Suppressor macrophage treated with lipopolysaccharide for 4 hours (primary cell): ENCODE measurements at regions not wholly inside any gene's neighbourhood (a gene's known extent, or its start where the extent isn't known, plus 50 kb on each side); places are given as distances from the start of the nearest gene placed in this dataset.

Source experiments
- DNase-seq: peaks from one replicate; pipeline ENCODE4 v3.0.0-alpha.2; 2020

DNA sequence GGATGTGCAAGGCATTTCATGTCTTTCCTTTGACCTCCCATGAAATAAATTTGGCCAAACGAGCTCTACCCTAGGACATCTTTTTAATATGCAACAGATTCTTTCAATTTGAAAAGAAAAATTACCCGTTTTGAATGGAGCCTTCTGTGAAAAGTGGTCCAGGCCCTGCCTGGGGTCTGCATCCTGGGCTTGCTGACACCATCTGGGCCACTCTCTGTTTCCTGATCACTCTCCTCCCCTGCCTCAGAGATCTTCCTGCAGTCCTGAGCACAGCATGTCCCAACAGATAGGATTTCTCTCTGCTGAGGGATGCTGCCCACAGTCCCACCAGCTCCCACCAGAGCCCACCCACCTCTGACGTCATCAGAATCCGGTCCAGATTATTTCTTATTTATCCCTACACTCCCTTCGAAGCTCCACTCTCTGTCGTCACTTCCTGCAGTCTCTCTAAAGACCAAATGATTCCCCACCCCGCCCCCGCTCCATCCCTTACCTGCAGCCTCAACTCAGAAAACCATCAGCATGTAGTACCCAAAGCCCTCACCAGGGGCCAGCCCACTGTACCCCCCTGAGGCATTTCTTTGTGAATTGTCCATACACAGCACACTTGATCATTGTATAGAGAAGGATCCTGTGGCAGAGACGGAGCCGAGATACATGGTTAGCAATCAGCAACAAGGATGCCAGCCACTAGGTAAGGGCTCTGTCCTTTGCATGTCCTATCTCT, 192.1 kb upstream of the MGMT start:
- DNase-seq: no peak

DNA sequence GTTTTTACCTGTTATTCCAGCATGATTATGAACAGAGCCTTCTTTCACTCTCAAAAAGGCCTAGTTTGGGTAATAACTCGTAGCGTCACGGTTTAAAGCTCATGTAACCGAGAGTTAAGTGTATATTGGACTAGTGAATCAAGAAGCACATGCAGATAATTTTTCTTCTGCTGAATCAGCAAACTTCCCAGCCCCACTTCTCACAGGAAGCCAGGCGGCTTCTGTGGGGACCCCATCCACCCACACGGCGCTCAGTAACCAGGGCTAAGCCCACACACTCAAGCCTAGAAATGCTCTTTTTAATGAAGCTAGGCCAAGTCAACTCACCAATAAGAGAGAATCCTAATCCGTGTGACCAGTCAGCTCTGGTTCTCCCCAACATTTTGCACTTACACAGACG, 191.2 kb upstream of the MGMT start:
- no peak for DNase-seq

DNA sequence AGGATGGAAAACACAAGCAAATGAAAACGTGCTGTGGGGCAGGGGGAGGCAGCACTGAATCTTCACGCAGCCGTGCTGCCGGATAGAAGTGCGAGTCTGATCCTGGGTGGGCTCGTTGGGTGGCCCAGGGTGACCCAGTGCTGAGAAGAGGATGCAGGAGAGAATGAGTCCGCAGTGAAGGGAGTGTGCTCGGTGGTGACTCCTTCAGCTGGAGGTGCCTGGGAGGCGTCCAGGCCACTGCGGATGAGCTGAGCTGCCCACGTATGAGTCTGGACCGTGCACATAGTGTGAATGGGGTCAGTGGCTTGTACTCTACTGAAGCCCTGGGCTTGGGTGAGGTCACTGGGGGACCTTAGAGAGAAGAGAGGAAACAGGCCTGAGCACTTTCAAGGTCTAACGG, 190.0 kb upstream of the MGMT start:
- DNase-seq: no peak

DNA sequence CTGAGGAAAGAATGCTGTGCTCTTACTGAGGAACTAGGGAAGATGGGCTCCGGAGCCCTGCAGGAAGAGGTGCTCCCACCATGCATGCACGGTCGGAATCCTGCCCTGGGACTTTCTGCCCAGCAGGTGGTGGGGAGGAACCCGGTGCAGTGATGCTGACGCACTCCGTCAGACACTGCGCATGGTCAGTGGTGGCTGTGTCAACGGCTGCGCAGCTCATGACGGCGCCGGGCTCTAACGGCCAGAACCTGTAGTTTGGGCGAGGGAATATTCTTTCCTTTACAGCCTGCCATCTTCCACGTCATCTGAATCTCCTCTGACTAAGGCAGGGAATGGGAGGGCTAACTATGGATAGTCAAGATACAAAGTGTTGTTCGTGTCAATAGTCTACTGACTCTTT, 189.2 kb upstream of the MGMT start:
- DNase-seq: no peak

DNA sequence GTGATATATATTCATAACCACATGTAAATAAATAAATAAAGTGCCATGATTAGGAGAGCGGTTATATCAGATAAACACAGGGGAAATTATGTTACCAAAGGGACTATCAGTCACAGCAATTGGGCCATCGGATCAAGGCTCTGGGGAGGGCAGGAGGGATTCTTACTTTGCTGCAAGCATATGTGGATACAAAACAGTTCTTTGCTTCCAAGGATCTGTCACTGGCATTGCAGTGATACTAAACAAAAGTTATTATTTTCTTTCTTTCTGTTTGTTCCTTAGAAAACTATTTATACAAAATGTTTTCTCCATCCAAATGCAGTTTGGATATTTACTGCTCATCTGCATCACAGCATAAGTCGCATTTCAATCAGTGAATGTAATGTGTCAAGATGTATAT, 188.4 kb upstream of the MGMT start:
- DNase-seq: no peak

DNA sequence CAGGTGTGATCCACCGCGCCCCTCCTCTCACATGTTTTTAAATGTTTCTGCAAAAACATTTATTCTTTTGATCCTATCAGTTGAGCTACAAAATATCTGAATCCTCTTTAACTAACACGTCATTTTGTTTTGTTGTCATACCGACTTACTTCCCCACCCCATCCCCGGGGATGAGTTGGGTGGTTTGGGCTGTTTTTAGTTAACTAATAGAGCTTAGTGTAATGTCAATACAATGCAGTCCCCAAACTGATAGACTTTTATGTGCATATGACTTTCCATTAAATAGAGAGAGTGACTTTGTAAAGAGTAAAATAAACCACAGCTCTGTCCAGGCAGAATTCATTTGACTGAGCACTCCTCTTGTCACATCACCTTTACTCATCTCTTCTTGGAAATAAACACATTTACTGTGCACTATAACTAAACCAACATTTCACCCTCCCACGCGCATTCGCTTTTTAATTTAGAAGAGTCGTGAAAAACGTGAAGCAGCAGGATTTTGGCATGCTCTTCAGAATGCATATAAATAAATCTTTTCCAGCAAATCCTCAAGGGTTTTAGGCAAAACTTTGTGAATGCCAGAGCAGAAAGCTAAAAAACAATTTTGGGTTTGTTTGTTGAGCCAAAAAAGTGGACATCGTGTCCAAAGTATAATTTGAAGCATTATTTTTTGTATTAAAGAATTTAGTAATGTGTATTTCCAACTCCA, 187.4 kb upstream of the MGMT start:
- no peak for DNase-seq

DNA sequence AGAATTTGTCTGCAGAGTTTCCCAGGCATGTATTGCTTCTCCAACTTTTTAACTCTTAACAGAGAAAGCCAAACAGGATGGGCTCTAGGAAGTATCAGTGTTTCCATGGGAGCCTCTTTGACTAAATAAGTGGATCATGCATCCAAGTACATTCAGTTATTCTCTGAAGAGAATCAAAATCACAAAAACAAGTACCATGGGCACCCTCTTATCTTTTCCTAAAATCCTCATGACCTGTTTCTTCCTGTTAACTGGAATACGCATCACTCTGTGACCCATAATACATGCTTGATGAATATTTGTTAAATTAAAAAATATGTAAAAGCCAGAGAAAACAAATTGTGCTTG, 186.9 kb upstream of the MGMT start:
- no peak for DNase-seq

DNA sequence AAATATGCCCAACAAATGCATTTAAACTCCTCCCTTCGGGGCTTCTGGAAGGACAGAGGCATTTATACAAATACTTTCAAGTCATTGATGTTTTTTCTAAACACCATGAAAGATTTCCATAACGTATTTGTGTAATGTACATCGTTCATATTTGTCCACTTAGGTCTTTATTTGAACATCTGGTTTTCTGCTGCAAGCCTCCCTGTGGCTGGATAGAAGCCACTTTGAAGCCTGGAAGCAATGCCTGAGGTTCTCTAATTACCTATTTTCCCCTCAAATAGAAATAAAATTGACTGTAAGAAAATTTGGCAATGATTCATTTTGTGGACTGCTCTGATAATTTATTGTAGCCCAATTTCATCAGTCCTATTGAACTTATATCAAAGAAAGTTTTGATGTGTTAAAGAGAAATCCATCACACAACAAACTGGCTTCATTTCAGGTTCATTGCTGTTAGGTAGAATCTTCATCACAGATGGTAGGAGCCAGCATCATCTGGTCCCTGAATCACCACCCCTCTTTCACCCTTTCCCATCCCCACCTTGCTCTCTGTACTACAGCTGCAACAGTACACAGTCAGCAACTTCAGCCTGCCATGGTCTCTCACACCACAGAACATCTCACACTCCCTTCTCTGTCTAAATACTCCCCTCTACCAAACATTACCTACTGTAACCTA, 186.0 kb upstream of the MGMT start:
- no peak for DNase-seq

DNA sequence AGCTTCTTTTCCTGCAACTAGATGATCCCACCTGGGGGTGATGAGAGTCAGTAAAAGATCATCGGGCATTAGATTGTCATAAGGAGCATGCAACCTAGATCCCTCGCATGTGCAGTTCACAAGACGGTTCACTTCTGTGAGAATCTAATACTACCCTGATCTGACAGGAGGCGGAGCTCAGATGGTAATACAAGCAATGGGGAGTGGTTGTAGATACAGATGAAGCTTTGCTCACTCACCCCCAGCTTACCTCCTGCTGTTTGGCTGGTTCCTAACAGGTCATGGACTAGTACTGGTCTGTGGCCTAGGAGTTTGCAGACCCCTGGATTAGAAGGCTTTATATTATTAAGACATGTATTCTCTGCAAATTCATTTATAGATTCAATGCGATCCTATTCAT, 181.6 kb upstream of the MGMT start:
- DNase-seq: no peak

DNA sequence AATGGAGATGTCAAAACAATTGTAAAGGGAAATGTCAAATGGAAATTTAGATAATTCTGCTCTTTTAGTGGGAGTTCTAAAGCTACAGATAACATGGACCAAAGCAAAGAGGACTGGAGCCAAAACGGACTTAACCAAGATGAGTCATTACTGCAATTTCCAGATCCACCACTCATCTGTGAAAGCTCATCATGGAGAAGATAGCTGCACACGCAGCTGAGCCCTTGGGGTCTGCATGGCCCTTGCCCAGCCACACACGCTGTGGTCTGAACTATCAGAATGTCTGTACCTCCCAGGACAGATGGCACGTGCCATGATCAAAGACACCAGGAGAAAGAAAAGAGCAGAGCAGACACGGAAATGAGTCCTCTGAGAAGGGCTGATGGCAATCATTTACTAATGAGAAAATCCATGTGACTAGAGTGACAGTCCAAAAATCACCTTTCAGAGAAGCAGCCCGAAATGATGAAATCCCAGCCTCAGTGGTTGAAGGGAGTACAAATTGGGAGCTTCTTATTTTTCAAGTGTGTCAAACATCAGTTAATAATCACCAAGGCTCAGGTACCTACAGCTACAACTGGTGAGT, 177.9 kb upstream of the MGMT start:
- no peak for DNase-seq

DNA sequence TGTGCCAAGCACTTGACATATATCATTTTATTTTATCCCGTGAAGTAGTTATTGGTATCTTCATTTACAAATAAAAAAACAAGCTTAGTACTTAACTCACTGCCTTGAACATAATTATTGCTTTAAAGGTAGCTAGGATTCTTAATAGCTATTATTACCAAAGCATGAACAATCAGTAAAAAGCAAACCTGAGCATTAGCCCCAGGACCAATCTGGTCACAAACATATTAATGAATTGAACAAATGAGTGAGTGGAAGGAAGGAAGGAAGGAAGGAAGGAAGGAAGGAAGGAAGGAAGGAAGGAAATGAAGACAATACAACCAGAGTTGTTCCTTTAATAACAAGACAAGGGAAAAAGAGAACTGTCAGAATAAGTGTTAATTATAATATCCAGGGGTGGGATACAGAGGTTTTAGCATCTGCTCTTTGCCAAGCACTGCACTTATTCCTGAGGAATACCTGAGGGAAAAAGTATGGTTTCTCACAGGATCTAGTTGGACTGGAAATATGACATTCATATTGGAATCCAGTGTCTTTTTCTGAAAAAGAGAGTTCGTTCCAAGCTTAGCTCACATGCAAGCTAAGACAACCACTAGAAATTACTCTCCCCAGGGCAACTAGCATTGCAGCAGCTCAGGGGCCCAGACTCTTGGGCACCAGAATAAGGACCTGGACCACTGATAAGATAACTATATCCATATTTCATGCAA, 172.9 kb upstream of the MGMT start:
- DNase-seq: no peak

DNA sequence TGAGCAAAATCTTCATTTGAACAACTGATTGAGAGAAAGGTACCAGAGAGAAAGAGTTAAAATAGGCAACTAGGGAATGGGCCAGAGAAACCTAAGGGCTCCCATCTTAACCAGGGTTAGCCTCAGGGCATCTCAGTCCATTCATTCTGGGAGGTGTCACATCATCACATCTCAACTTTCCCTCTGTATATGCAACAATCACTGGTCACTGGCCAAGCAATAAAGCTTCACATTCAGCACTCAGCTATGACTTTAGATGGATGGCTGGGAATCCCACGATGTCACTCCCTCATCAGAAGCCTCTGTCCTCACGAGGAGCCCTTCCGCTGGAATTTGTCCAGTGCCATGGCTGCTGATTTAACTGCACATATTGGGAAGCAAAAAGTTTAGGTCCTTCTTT, 172.1 kb upstream of the MGMT start:
- no peak for DNase-seq

DNA sequence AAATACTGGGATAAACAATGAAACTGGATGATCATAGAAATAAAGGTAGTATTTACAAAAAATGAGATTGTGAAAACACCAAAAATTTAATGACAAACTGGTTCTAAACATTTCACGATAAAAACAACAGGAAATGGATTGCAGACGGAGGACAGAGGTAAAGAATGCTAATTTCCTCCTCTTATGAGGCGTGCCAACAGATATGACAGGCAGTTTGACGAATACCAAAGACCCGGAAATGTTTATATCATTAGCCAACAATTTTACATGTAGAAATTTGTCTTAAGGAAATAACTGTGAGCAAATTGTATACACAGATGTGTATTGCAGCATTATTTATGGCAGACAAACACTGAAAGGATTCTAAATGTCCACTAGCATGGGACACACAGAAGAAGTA, 162.0 kb upstream of the MGMT start:
- no peak for DNase-seq

DNA sequence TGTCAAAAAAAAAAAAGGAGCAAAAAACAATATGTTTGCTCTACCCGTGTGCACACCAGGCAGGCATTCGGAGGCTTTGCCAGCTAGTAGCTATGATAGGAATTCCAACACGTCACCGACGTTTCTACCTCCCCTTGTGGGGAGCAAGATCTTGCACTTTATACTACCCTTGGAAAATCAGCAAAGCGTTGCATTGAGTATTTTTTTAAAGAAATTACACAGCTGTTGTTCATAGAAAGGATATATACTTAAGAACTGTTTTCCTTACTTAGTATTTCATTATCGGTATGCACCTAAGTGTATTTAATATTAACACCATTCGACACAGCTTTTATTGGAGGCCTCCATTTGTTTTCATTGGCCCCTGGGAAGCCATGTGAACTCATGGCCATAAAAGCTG, 159.9 kb upstream of the MGMT start:
- DNase-seq: no peak

DNA sequence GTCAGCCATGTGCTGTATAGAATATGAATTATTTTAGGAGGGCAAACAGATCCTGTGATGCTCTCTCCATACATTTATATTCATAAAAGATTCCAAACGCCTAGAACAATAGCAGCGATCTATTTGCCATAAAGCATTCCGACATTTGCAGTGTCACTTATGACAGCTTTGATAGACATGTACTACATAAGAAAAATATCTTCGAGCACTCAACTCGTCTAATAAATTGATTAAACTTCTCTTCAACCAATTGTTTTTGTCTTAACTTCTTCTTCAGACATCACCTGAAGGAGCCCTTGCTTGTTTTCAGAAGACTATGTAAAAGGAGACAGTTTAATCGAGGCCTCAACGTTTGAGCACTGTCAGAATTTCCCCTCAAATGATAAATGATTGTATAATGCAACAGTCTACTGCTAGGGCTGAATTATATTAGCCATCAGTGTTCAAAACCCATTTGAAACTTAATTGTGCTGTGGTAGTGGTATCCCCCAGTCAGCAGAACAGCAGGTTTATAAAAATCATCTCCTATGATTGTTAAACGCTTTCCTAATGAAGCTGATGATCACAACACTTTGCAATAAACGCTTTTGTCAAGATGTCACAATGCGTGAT, 158.0 kb upstream of the MGMT start:
- no peak for DNase-seq

DNA sequence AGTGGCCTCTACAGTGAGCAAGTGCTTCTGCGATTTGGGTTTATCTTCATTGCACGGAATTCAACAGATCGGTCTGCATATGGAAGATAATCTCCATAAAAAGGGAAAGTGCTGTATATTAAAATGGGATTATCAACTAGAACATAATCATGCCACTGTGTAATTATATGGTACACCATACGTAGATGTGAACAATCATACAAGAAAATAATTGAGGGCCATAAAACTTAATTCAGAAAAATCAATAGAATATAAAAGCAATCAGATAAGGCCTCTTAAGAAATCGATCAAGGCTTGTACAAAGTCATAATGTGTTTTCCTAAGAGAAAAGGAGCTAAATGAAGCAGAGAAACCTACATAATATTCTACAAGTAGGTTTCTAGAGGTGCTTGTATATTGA, 157.5 kb upstream of the MGMT start:
- DNase-seq: no peak

DNA sequence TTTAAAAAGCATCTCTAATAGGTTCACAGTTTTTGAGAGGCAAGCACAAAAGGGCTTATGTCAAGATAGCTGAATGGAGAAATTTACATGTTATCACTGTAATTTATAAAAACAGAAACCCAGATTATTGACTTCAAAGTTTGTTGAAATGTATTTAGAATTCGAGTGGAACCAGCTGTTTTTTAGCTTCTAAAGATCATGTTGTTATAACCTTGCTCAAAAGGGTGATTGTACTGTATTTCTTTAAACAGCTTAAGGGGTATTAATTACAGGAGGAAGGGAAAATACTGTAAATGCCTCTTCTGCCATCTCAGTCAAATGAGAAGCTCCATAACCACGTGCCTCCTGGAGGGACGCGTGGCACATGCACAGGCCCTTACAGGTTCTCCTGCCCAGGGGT, 156.2 kb upstream of the MGMT start:
- no peak for DNase-seq

DNA sequence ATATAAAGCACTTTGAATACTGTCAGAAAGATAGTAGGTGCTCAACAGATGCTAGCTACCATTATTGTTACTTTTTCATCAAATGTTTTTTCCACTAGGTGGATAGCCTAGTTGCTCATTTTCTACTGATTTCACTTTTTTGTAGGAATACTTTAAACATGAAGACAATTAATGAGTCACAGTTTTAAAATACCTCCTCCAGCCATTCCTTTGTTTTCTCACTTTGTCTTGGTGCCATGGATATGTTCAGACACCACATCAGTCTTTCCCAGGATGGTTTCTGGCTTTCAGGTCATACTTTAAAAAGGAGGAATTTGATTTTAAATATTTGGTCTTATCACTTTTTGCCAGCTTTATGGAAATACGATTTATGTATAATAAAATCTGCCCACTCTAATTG, 147.1 kb upstream of the MGMT start:
- no peak for DNase-seq

DNA sequence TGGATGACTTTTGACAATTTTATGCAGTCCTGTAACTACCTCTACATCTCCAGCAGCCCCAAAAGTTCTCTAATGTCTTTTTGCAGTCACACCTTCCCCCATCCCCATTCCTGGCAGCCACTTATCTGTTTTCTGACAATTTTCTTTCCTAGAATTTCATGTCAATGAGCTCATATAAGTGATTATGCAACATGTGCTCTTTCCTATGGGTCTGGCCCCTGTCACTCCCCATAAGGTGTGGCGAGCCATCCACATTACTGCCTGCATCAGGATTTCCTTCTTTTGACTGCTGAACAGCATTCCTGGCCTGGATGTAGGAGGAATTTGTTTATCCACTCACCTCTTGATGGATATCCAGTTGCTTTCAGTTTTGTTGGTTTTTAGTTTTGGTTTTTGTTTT, 146.7 kb upstream of the MGMT start:
- no peak for DNase-seq

DNA sequence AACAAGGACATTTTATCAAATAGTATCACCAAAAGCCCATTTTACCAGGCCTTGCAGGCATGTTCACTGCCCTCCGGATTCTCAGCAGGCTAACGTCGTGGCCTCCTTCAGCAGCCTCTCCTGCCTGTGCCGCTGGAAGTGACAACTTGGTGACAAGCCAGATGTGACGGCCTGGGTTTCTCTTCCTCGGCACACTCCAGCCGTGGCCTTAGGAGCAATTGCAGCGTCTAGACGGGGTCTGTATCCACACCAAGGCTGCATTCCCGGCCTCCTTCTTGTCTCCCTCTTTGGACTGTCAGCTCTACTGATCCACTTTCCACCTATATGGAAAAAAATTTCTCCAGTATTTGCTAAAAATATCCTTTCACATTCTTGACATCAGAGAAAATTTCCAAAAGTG, 145.3 kb upstream of the MGMT start:
- no peak for DNase-seq

DNA sequence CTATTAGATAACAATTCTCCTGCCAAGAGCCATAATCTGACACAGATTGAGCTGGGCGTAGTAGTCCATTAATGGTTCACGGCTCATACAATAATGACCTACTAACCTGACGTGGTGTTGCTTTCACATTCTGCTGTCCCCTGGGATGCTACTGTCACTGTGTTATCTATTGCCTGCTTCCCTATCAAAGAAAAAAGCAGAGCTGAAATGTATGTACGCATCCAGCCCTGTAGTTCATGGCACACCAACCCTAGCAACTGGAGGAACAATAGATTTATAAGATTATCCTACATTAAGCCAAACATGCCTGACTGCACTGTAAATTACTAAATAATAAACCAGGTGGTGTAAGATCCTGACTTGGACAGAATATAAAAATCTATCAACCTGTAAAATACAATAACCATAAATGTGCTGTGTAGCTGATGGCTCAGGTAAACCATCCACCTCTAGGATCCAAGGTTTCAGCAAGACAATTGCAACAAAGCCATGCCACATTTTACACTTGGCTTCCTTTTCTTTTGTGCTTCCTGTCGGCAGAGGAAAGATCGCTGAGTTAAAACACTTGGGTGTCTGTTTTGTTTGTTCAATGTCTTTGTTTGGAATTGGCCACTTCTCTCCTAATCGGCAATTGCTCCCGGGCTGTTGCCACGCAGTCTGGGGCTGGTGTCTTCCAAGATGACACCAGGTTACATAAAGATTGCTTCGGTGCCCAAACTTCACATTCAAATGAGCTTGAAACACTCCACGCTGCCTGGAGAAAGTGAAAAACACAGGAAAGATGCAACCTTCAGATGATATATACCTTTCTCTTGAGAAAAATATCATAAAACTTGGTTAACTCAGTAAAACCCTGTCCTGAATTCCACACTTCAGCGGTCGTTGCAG, 143.9 kb upstream of the MGMT start:
- DNase-seq: no peak

DNA sequence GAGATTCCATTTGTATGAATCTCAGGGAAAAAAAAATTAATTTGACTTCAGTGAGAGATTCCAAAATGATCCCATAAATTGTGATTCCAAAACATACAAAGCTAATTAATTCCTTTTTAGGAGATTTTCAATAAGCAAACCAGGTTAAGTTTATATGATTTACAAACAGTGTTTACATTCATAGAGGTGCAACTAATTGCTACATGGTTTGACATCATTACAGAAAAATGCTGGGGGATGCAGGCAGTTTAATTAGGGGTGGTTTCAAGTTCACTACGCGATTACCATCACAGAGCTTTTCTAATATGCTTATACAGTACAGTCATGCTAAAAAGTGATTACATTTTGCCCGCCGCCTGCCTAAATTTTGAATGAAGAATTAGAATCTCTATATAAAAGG, 143.2 kb upstream of the MGMT start:
- DNase-seq: no peak
